ENCODE measurements at regions not wholly inside any gene's neighbourhood (a gene's known extent, or its start where the extent isn't known, plus 50 kb on each side); places are given as distances from the start of the nearest gene placed in this dataset.

DNA sequence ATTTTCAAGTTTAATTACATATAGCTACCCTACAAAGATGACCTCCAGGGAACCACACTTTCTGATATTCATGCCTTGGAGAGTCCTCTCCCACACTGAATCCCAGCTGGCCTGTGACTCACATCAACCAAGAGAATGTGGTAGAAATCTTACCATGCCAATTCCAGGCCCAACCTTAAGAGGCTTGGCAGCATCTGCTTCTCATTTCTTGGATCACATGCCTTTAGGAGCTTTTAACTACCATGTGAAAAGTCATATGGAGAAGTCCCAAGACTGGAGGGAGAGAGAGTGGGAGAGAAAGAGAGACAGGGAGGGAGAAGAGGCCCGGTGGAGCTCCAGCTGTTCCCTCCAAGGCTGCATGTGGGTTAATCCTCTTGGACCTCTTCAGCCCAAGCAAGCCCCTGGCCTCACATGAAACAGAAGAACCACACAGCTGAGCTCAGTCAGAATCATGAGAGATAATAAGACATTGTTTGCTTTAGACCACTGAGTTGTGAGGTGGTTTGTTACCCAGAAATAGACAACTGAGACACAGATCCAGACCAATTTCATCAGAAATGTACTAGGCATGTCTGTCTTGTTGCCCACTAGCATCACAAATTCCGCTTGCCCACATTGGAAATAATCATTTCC lies 190.7 kb downstream of the MTCL1 start:
- H3K27me3 ChIP-seq (ENCODE audit: control insufficient read depth in 2 of 2, insufficient read depth in 2 of 2, low read length in 2 of 2), result peaks cover 0 to 12% of the 10 kb centered on the region in 2 experiments
- H3K79me2 ChIP-seq (ENCODE audit: control insufficient read depth, insufficient read depth, low read length), result no peaks in the 10 kb centered on the region
- no peaks in the 10 kb centered on the region for H3K36me3 ChIP-seq (ENCODE audit: control insufficient read depth in 2 of 2, extremely low read depth in 1 of 2, insufficient read depth in 2 of 2, low read length in 2 of 2)
- POLR2A ChIA-PET, result no interaction called here
- BruUV-seq (replicated peaks), result no TSS peak
- H3K9me1 ChIP-seq (replicated peaks; ENCODE audit: control insufficient read depth, extremely low read depth, insufficient read depth, low read length), result no peaks in the 10 kb centered on the region
- H3K9me3 ChIP-seq (replicated peaks; ENCODE audit: control insufficient read depth, insufficient read depth, low read length), result no peaks in the 10 kb centered on the region
- no peak overlapping the region for H3K27ac ChIP-seq (ENCODE audit: insufficient read depth, low read depth, low read length)
- peaks cover 8% of the 10 kb centered on the region for H3K4me1 ChIP-seq (ENCODE audit: control insufficient read depth, extremely low read depth, insufficient read depth, low read length)
- no peak overlapping the region for H3K9ac ChIP-seq (replicated peaks; ENCODE audit: extremely low read depth, insufficient read depth, low read length)
- no peak for DNase-seq (ENCODE audit: low read depth, low spot score)
- H3K4me3 ChIP-seq (replicated peaks in 1 of 3; ENCODE audit: insufficient read depth in 1 of 3, low read depth in 1 of 3, low read length in 3 of 3), result no peak overlapping the region
- H4K20me1 ChIP-seq (replicated peaks; ENCODE audit: control insufficient read depth, extremely low read depth, insufficient read depth, low read length), result no peaks in the 10 kb centered on the region
- H2AFZ ChIP-seq (ENCODE audit: low read depth, low read length), result no peak overlapping the region
- FAIRE-seq, result no peak
- TF ChIP-seq POLR2AphosphoS5 (IDR thresholded peaks at IDR 0.05; ENCODE audit: insufficient read depth, low read depth, low read length), result no peak
- TF ChIP-seq, protein P1, sequence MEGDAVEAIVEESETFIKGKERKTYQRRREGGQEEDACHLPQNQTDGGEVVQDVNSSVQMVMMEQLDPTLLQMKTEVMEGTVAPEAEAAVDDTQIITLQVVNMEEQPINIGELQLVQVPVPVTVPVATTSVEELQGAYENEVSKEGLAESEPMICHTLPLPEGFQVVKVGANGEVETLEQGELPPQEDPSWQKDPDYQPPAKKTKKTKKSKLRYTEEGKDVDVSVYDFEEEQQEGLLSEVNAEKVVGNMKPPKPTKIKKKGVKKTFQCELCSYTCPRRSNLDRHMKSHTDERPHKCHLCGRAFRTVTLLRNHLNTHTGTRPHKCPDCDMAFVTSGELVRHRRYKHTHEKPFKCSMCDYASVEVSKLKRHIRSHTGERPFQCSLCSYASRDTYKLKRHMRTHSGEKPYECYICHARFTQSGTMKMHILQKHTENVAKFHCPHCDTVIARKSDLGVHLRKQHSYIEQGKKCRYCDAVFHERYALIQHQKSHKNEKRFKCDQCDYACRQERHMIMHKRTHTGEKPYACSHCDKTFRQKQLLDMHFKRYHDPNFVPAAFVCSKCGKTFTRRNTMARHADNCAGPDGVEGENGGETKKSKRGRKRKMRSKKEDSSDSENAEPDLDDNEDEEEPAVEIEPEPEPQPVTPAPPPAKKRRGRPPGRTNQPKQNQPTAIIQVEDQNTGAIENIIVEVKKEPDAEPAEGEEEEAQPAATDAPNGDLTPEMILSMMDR (IDR thresholded peaks at IDR 0.05; ENCODE audit: extremely low read depth in 1 of 2, insufficient read depth in 1 of 2, low read depth in 1 of 2, low read length in 2 of 2), result no peak
- TF ChIP-seq POLR2A (IDR thresholded peaks at IDR 0.05; ENCODE audit: low read depth, low read length), result no peak
- no peak for TF ChIP-seq JUN (IDR thresholded peaks at IDR 0.05; ENCODE audit: borderline replicate concordance, insufficient read depth, insufficient read length, low read depth)
- no peak for TF ChIP-seq FOS (IDR thresholded peaks at IDR 0.05; ENCODE audit: borderline replicate concordance, insufficient read depth, low read length)
- TF ChIP-seq MYC (IDR thresholded peaks at IDR 0.05; ENCODE audit: low read depth, low read length), result no peak
- TF ChIP-seq, protein P2, sequence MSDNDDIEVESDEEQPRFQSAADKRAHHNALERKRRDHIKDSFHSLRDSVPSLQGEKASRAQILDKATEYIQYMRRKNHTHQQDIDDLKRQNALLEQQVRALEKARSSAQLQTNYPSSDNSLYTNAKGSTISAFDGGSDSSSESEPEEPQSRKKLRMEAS (IDR thresholded peaks at IDR 0.05; ENCODE audit: insufficient read depth, insufficient read length), result no peak
- TF ChIP-seq GATA2 (IDR thresholded peaks at IDR 0.05; ENCODE audit: insufficient read depth, insufficient read length, low read depth, low read length), result no peak
- TF ChIP-seq EZH2 (IDR thresholded peaks at IDR 0.05; ENCODE audit: borderline replicate concordance, low read depth, low read length, severe bottlenecking), result no peak
- intact Hi-C loops (cut with micrococcal nuclease), result loop anchor here (10.0 kb wide), 1 partner anchor 241 kb away; no protein-coding TSS in a partner anchor
- CTCF ChIA-PET, result no interaction called here
- dilution Hi-C loops (cut with MboI; ENCODE audit: extremely low pct_ligation_motif_present, low sequenced_read_pairs), result no loop called here
- H3K4me2 ChIP-seq (ENCODE audit: insufficient read depth, low read length), result no peak overlapping the region
